GM20431 (cell line): ENCODE measurements at regions not wholly inside any gene's neighbourhood (a gene's known extent, or its start where the extent isn't known, plus 50 kb on each side); places are given as distances from the start of the nearest gene placed in this dataset.

Experiments
- in situ Hi-C: fragments of 300-500 bp; cut with MseI, MboI; formaldehyde crosslinking; loops from one replicate; pipeline ENCODE4 v1.15.0; 2020; ENCODE audit warnings: low sequenced_read_pairs; ENCODE audit not compliant: unreplicated experiment

DNA sequence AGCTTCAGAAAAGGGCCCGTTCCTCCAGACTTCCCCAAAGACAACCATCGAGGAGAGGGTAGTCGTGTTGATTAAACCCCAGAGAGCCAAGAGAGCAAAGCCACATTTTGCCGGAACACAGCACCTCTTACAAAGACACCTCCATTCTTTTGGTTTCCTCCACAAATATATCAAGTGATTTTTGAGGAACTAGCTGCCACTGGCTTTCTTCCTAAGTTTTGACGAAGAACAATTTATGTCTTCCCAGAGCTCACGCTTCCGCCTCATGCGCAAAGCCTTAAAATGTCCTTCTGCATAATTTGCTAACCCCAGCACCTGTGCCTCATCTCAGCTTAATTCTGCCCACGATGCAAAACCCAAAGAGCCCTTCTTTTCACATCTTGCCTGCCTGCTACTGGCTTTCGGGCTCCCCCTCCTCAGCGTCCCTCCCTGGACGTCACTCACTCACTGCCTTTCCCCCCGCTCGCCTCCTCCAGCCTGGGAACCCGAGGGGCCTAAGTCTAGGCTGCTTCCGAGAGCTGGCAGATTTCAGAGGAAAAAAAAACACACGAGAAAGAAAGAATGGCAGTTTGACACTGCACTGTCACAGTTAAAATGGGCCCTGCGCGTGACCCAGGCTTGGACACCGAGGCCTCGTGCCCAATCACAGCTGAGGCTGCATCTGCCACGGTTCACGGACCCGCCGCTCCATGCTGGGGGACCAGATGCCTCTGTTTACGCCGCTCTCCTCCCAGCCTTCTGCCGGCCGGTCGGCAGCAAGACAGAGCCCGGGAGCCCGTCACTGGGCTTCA lies 77.6 kb upstream of the IFNAR2 start:
- in situ Hi-C loops = no loop called here

DNA sequence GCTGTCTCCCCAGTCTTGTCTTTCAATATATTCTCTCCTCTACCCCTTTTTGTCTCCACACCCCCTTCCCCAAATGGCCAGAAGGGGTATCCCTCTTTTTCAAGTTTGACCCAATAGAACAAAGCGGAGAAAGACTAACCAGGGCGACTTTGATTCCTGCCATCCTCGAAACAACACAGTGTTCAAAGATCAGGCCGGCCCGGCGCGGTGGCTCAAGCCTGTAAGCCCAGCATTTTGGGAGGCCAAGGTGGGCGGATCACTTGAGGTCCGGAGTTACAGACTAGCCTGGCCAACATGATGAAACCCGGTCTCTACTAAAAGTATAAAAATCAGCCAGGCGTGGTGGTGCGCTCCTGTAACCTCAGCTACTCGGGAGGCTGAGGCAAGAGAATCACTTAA lies 77.0 kb upstream of the IFNAR2 start:
- in situ Hi-C loops = no loop called here

- in situ Hi-C loops = no loop called here
Observed at GRCh38 chr21:33155005-33155404, 74.7 kb upstream of the IFNAR2 start.

- in situ Hi-C loops = no loop called here
Observed at GRCh38 chr21:33155422-33155821, 74.3 kb upstream of the IFNAR2 start.

DNA sequence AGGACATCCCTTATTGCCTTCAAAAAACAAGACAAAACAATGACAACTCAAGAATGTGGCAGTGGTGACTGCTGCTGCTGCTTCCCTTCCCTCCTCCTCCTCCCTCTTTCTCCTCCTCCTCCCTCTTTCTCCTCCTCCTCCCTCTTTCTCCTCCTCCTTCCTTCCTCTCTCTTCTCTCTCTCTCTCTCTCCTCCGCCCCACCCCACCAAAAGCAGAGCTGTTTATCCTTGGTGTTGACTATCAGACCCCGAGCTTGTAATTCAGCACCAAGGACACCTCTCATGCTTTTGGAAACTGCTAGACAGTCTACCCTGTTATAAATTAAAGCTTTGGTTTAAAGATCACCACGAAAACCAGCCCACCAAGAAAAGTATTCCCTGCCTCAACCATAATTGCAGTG lies 72.4 kb upstream of the IFNAR2 start:
- in situ Hi-C loops = no loop called here

DNA sequence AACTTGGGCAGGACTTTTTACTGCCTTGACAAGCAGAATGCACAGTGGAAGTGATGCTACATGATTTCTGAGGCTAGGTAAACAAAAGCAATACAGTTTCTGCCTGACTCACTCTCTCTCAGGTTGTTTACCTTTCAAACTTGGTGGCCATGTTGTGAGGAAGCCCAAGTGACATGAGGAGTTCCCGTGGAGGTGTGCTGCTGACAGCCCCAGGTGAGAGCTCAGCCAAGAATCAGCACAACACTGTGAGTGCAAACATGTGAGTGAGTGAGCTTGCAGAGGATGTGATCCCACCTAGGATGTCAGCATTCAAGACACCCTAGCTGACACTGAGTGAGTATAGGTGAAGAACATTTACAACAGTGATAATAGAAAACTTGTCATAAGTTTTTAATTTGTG lies 71.1 kb upstream of the IFNAR2 start:
- in situ Hi-C loops = no loop called here

DNA sequence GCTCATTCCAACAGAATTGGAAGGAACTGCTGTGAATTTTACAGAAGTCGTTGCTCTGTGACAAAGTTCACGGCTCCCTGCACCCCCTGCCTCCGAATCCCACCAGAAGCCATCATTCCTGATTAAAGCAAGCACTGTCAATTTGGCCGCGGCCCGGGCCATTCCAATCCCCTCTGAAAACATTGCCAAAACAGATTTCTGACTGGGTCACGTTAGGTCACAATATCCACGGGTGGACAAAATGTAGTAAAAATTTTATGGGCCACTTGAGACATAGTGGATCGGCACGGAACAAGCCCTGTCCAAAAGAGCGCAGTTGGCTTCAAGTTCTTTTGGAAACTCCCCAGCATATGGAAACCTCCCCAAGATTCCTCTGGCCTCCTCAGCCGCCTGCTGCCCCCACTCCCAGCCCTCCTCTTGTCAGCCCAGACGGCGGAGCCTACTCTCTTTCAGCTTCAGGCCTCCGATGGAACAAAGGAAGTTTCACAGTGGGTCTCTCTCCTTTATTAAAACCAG lies 67.2 kb upstream of the IFNAR2 start:
- in situ Hi-C loops = no loop called here

DNA sequence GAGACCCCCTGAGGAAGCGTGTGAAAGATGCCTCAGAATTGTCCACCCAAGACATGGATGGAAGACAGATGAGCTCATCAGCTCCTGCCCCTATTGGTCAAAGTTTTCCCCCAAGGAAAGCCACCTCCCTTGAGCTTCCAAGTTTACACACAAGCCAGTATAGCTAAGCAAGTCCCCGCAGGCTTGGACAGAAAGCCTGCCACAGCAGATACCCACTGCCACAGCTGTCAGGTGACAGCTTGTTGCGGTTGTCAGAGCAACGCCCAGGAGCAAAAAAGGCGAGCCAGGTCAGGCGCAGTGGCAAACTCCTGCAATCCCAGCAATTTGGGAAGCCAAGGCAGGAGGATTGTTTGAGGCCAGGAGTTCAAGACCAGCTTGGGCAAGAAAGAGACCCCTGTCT lies 60.9 kb upstream of the IFNAR2 start:
- in situ Hi-C loops = no loop called here

GRCh38 chr21:33169359-33169758 lies 60.4 kb upstream of the IFNAR2 start:
- in situ Hi-C loops = no loop called here

- in situ Hi-C loops = no loop called here
Observed at GRCh38 chr21:33171616-33172169, 58.0 kb upstream of the IFNAR2 start.

GRCh38 chr21:33174756-33175155 lies 55.0 kb upstream of the IFNAR2 start:
- in situ Hi-C loops = no loop called here
